GM19452 (cell line): ENCODE measurements at regions not wholly inside any gene's neighbourhood (a gene's known extent, or its start where the extent isn't known, plus 50 kb on each side); places are given as distances from the start of the nearest gene placed in this dataset.
"Not testable (repeated sequence)": the region's sequence is repeated elsewhere in the genome, so short reads cannot be mapped to it uniquely, and the experiment has no call there.

Source experiments
- ATAC-seq: cut with Tn5 transposase; IDR thresholded peaks from one replicate; pipeline ENCODE4 v1.9.1; 2021; ENCODE audit not compliant: unreplicated experiment

DNA sequence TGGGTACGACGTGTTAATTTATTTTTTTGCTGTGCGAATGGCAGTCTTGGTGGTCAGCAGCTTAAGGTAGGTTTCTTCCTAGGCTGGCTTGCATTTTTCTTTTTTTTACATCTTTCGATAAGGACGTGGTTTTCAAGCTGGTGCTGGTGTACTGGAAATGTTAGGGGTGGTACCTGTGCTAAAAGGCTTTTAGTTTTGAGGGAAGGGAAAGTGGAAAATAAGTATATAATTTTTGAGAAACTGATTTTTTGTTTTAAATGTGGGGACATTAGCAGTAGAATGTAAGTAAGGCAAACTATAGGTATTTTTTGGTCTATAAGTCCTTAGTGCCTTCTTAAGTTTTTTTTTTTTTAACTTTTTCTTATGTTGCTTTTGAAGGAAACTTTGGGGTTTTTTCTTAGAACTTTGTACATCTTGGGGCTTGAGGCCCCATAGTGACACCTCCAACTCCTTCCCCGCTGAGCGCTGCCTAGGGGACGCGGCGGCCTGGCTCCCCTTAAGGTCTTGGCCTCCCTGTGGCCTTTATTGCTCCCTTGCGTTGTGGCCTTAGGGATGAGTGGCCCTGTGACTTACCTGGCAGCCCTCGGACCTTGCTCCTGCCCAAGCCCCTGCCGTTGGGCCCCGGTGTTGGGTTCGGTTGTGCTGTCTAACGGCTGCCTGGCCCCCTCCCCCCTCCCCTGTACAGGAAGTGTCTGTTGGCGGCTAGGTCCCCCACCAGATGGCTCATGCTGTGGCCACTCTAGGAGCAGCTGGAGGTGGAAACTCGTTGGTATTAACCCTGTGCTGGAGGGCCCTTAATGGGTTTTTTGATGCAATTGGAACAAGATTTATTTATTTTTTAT, 88.0 kb upstream of the RPRML start:
- peak; percentile 80 for ATAC-seq

- ATAC-seq, result no peak
These were observed 87.0 kb upstream of the RPRML start for GRCh38 chr17:47066095-47066494.

DNA sequence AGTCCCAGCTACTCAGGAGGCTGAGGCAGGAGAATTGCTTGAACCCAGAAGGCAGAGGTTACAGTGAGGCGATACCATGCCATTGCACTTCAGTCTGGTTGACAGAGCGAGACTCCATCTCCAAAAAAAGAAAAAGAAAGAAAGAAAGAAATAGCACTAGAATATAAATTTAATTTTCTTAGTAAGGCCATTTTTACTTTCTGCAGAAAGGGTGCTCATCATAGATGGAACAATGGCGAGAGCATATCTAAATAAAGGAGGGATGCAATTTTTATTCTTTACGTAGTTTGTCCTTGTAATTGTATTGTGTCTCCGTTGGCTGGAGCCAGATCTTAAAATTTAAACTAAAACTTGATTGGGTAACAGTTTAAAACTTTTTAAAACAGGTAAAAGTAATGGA, 85.6 kb upstream of the RPRML start:
- ATAC-seq, result no peak

DNA sequence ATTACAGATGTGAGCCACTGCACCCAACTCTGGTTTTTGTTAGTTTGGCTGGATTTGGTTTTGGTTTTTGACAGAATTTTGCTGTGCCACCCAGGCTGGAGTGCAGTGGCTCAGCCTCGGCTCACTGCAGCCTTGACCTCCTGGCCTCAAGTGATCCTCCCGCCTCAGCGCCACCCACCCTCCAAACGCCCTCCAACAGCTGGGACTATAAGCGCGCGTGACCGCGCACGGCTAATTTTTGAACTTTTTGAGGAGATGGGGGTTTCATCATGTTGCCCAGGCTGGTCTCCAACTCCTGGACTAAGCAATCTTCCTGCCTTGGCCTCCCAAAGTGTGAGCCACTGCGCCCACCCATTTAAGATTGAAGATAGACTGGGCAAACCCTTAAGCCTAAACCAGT, 84.4 kb upstream of the RPRML start:
- ATAC-seq, result no peak

- ATAC-seq, result not testable (repeated sequence)
These were observed 83.8 kb upstream of the RPRML start for GRCh38 chr17:47062851-47063250.

- ATAC-seq, result not testable (repeated sequence)
These were observed 81.0 kb upstream of the RPRML start for GRCh38 chr17:47060005-47060404.

GRCh38 chr17:47057830-47058229, 78.8 kb upstream of the RPRML start:
- no peak for ATAC-seq

DNA sequence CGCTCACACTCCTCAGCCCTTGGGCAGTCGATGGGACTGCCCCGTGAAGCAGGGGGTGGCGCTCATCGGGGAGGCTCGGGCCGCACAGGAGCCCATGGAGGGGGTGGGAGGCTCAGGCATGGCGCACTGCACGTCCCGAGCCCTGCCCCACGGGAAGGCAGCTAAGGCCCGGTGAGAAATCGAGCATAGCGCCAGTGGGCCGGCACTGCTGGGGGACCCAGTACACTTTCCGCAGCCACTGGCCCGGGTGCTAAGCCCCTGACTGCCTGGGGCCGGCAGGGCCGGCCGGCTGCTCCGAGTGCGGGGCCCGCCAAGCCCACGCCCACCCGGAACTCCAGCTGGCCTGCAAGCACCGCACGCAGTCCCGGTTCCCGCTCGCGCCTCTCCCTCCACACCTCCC, 78.2 kb upstream of the RPRML start:
- not testable (repeated sequence) for ATAC-seq

GRCh38 chr17:47056687-47057086, 77.6 kb upstream of the RPRML start:
- ATAC-seq, result not testable (repeated sequence)
